ENCODE measurements at regions not wholly inside any gene's neighbourhood (a gene's known extent, or its start where the extent isn't known, plus 50 kb on each side); places are given as distances from the start of the nearest gene placed in this dataset.
"Not testable (repeated sequence)": the region's sequence is repeated elsewhere in the genome, so short reads cannot be mapped to it uniquely, and the experiment has no call there.

DNA sequence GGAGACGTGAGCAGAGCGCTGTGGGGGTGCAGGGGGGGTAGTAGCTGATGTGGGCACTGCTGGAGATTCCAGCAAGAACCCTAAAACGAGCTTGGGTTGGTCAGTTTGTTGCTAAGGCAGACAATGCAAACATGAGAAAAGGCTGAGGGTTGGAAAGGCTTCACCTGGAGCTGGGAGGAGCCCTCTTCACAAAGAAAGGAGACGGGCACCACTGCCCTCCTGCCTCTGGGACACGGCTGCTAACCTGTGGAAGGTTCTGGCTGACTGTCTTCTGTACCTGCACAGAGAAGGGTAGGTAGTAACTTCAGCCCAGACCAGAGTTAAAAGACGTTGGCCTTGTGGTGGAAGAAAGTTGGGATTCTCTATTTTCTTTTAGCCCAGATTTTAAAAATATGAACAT lies 108.7 kb downstream of the SUCLA2 start:
- DNase-seq (ENCODE audit: low spot score): no peak

DNA sequence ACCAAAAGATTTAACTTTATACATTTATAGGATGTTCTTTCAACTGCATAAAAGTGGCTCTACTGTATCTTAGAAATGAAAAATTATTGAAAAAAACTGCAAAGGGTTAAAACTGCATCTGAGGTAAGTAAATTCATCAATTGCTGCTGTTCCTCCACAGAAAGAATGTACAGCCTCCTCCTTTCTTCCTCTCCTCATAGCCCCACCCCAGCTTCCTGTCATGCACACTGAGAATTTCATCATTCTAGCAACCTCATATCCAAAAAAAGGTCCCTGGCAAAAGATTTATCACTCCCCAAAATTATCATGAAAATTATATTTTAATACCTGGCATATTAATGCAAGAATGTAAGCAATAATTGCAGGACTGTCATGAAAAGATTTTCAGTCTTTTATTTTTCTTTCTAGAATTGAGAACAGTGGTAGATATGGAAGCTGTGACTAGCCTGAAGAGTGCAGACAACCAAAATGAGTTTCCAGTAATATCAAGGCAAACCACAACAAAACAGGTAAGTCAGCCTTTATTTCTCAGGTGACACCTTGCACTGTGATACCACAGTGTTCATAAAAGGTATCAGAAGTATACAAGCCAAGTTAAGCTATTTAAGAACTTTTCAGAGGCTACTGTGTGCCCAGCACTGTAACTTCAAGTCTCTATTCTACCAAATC lies 110.8 kb downstream of the SUCLA2 start:
- DNase-seq (ENCODE audit: low spot score): no peak

DNA sequence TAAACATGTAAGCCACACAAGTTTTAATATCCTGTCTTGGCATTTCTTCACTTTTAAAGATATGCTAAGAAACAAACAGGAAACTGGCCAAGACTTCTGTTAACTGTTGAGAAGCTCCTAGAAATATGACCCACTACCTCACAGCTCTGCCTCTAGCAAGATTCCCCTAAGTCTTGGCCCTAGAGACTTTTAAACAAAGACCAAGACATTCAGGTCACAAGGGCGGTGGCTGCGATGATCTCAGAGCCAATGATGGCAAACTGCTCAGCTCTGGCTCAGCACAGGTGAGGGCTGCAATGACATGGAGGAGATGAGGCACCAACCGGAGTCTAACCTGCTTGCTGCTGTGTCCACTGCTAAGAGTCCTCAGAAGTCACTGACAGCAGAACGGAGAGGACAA lies 114.8 kb downstream of the SUCLA2 start:
- no peak for DNase-seq (ENCODE audit: low spot score)

DNA sequence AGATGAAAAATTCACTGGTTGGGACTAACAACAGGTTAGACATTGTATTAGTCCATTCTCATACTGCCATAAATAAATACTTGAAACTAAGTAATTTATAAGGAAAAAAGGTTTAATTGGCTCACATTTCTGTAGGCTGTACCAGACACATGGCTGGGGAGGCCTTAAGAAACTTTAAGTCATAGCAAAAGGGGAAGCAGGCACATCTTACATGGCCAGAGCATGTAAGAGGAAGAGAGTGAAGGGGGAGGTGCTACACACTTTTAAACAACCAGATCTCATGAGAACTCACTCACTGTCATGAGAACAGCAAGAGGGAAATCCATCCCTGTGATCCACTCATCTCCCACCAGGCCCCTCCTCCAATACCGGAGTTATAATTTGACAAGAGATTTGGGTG lies 125.9 kb downstream of the SUCLA2 start:
- DNase-seq (ENCODE audit: low spot score): no peak

DNA sequence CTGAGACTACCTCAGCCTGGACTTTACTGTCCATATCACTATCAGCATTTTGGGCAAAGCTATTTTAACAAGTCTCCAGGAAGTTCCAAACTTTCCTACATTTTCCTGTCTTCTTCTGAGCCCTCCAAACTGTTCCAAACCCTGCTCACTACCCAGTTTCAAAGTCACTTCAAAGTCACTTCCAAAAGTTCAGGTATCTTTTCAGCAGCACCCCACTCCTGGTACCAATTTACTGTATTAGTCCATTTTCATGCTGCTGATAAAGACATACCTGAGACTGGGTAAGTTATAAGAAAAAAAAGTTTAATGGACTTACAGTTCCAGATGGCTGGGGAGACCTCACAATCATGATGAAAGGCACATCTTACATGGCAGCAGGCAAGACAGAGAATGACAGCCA lies 127.1 kb downstream of the SUCLA2 start:
- DNase-seq (ENCODE audit: low spot score): not testable (repeated sequence)

DNA sequence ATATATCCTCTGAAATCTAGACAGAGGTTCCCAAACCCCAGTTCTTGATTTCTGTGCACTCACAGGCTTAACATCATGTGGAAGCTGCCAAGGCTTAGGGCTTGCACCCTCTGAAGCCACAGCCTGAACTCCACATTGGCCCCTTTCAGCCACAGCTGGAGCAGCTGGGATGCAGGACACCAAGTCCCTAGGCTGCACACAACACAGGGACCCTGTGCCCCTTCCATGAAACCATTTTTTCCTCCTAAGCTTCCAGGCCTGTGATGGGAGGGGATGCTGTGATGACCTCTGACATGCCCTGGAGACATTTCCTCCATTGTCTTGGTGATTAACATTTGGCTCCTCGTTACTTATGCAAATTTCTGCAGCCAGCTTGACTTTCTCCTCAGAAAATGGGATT lies 127.8 kb downstream of the SUCLA2 start:
- not testable (repeated sequence) for DNase-seq (ENCODE audit: low spot score)

DNA sequence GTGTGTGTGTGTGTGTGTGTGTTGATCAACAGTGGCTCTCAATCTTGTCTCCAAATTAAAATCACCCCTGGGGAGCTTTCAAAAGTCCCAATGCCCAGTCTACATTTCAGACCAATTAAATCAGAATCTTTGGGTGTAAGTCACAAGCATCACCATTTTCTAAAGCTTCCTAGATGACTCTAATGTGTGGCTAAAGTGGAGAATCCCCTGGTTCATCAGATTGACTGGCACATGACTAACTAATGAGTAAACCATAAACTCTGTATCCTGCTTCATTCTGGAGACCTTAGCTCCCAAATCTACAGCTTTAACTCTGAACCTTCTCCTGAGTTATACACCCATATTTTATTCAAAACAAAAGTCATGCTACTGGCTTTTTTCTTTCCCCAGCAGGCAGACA lies 131.3 kb downstream of the SUCLA2 start:
- no peak for DNase-seq (ENCODE audit: low spot score)

DNA sequence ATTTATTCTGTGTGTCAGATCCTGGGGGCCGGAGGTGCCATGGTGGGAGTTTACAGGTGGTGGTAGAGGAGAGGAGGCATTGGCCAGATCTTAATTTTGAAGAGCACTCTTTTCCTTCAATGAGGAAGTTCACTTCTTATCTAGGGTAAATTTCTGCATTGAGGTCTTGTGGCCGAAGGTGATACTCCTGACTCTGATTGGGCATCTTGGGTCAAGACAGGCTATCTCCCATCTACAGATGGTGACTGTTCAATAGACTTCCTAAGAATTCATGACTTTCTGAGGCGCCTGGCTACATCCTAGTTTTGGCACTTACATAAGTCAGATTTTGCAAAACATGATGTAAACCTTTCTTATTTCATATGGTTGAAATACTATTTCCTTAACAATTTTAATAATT lies 135.2 kb downstream of the SUCLA2 start:
- no peak for DNase-seq (ENCODE audit: low spot score)

DNA sequence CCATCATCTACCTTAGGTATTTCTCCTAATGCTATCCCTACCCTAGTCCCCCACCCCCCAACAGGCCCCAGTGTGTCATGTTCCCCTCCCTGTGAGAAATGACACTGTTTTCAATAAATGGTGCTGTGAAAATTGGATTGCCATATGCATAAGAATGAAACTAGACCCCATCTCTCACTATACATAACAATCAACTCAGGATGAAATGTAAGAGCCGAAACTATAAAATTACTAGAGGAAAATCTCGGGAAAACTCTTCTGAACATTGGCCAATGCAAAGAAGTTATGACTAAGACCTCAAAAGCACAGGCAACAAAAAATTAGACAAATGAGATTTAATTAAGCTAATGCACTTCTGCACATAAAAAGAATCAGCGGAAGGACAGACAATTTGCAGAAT lies 138.2 kb downstream of the SUCLA2 start:
- no peak for DNase-seq (ENCODE audit: low spot score)

DNA sequence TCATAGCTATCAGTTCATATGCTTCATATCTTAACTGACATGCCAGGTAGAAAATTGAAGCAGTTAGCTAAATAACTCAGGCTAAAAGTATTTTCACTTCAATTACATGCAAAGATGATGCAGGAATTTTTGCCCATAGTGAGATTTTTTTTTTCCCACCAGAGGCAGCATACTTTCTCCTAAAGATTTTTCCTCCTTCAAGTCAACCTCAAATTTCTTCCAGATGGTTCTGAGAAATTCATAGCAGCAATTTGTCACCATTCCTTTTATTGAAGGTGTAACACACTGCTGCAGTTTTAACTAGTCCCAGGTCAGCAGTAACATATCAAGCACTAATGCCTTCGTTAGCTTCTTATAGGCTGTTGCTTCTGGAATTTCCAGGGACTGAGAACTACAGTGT lies 141.9 kb downstream of the SUCLA2 start:
- DNase-seq (ENCODE audit: low spot score): no peak

DNA sequence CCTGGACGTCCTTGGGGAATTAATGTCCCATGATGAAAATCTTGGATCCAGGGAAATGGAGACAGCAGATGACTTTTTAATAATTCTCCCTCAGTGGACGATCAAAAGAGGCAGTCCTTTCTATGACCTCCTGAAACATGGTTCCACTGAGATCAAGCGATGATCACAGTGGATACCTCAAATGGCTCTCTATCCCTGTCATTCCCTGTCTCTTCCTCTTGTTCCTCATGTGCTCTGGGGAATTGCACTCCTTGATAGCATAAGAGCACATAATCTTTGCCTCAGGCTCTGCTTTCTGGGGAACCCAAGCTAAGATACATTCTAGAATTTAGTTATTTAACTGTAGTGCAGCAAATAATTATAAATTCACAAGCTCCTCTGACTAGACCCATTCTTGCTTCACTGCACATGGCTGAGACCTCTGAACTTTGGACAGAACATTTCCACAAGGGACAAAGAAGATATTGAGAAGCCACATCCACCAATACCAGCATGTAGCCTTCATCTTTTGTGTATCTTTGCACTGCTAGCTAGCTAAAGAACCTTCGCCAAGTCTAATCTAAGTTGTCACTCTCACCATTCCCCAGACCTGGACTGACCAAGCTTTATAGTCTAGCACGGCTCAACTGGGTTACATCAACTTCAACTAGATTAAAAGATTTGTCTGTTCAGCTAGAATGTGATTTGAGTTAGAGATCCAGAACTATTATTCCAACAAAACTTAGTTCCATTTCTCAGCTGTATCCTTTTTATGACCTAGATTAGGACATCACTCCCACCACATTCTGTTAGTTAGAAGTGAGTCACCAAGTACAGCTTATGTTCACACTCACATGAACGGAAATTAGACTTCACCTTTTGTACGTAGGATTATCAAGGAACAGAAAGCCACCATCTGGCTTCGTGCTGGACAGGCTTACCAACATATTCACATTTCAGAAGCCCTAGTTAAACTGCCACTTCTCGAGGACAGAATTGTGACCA lies 142.7 kb downstream of the SUCLA2 start:
- DNase-seq (ENCODE audit: low spot score): no peak

DNA sequence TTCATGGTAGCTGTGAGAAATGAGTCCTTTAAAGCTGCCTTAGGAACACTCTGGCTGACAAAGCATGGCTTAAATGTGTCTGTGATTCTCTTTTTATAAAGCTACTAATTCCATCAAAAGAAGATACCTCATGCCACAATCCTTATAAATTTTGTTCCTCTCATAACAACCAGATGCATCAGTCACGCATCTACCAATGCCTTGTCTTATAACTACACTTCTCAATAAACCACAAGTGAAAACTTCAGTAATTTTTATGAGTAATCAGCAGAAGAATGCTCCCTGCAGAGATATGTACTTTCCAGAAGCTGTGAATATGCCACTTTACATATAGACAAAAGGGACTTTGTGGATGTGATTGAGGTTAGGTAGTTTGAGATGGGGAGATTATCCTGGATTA lies 147.8 kb downstream of the SUCLA2 start:
- DNase-seq (ENCODE audit: low spot score): peak; percentile 16

DNA sequence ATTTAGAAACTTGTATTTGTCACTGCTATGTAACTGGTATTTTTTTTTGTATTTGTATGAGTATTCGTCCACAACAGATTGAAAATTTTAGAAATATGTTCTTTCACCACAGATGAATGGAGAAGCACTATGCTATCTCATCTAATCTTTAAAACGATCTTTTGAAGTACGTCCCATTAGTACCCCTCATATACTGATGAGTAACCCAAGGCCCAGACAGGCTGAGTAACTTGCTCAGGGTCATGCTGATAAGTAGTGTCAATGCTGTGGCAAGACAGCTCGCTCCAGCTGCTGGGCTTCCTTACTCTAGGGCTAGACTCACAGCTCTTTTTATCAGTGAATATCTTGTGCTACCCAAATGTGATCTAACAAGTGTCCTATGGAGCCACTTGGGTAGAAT lies 154.2 kb downstream of the SUCLA2 start:
- DNase-seq (ENCODE audit: low spot score): no peak

DNA sequence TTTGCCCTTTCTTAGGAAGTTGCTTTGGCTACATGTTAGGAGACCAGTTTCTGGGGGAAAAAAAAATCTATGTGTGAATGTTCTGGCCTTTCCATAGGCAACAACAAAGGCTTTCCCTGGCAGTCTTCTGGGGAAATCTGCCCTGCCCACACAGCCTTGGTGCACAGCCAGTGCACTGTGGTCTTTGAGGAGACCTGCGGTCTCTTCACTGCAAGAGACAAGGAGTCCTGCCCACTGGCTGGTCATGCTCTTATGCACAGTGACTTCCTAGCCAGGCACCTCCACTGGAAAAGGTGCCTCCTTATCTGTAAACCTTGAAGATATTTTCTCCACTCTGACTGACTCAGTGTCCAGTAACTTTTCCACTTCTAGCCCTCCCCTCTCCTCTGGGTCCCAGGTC lies 155.1 kb downstream of the SUCLA2 start:
- DNase-seq (ENCODE audit: low spot score): no peak

DNA sequence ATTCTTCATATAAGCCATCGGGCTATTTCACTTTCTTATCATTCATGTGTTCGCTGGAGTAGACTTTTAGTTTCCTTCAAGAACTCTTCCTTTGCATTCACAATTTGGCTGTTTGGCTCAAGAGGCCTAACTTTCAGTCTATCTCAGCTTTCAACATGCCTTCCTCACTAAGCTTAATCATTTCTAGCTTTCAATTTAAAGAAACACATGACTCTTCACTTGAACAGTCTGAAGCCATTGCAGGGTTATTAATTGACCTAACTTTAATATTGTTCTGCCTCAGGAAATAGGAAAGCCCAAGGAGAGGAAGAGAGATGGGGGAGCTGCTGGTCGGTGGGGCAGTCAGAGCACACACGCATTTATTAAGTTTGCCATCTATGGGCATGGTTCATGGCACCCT lies 158.1 kb downstream of the SUCLA2 start:
- DNase-seq (ENCODE audit: low spot score): no peak

DNA sequence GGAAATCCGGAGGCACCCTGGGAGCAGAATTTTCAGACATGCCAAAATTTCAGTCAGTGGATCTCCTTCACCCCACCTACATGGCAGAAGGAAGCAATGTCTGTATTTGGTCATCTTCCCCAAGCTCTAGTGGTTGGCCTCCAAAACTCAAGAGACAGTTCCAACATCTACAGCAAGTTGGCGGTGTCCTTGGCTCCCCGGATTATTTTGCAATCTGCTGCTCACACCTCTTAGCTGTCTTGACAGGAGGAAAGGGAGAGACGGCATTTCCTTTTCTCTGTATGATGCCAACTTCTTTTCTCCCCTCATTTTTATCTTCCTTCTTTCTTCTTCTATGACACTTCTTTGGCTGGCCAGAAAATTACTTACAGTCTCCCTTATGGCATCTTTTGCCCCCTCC lies 159.9 kb downstream of the SUCLA2 start:
- DNase-seq (ENCODE audit: low spot score): no peak

DNA sequence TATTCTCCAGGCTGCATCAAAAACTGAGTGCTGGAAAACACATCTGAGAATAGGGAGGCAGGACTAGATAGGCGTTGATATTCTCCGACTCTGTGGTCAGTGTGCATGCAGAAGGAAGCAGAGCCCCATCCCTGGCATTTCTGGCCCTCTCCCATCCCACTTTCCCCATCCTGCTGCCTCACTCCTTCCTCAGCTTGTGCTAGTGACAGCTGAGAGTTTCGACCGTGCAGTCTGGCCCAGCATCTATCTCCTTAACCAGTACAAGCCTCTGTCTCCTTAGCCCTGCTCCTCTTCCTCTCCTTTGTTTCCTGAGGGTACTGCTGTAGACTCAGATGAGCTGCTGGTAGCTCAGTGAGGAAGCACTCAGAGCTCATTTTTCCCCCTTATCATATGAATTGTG lies 163.2 kb downstream of the SUCLA2 start:
- DNase-seq (ENCODE audit: low spot score): no peak

DNA sequence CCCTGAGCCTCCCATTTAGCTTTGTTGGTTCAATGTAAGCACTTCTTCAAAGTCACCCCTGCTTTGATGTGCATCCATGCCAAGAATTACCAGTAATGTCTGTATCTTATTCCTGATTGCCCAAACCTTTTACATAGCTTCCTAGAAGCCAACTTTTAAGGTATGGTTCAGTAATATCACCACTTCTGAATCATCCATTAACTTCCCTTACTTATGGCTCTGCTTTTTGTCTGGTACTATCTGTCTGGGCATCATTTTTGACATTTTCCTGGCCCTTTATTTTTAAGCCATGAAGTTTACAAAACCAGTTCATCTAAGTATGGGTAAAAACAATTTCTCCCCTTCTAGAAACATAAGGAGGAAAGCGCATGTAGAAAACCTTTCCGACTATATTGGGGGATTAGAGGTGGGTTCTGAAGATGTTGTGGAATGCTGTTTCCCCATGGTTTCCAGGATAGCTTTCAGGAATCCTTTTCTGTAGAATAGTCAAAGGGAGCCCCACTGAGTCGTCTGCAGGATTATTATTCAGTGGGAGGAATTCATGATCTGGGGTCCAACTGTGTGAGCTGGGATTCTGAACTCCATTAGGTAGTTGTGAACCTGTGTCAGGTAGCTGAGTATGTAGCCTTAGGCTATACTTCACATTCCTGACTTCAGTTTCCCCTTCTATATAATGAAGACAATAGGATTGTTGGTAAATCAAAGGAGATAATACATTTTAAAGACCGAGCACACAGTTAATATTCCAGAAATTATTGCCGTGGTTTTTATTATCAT lies 163.8 kb downstream of the SUCLA2 start:
- DNase-seq (ENCODE audit: low spot score): no peak

DNA sequence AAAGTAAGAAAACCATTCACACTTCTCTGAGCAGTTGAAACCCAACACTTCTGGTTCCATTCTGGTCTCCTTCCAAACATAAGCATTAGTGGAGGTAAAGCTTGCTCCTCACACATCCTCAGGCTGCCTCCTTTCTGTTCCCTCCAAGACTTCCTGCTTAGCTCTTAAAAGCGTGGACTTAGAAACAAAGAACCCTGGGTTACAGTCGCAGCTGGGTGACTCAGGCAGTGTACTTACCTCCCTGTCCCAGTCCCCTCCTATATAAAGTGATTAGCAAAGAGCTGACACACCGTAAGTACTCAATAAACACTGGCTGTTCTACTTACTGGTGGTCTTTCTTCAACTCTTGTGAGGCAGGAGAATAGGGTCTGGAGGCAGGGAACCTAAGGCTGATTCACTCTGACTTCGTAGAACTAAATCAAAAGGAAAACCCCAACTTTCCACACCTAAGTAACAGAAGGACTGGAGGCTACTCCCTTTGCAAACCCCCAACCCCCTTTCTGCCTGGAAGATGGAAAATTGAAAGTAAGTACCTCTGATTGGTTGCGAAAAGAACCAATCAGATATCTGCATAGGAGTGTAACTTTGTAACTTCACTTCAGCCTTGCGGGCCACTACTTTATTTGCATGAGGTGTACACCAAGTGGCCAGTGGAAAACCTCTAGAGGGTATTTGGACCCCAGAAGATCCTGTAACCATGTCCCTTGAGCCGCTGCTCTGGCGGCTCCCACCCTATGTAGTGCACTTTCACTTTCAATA lies 165.4 kb downstream of the SUCLA2 start:
- DNase-seq (ENCODE audit: low spot score): no peak

DNA sequence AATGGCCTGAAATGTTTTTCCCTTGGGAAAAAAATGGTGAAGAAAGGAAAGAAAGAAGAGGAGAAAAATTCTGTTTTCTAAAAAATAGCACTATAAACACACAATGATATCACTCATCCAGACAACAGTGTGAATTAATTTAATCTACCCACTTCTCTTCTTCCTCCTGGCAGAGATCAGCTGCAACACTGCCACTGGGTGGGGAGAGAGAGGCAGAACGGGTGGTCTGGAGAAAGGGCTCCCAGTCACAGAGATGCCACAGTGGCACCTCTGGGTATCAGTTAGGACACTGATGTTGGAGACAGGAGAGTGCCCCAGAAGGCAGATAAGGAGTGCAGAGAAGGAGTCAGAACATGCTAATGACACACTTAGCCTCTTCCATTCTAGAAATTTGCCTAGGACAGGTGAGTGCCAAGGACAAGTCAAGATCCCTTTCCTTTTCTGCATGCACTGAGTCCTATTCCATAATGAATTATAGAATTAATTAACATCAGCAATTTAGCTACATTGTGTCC lies 168.6 kb downstream of the SUCLA2 start:
- DNase-seq (ENCODE audit: low spot score): no peak

DNA sequence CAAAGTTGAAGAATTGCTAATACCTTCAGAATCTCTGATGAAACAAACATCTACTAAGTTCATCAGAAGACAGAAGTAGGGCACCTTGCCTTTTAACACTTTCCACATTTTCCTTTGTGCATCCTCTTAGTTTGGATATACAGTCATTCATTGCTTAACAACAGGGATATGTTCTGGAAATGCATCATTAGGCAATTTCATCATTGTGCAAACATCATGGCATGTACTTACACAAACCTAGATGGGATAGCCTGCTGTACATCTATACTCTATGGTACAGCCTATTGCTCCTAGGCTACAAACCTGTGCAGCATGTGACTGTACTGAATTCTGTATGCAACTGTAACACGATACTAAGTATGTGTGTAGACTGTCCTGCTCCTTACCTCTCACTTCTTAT lies 169.8 kb downstream of the SUCLA2 start:
- DNase-seq (ENCODE audit: low spot score): no peak

DNA sequence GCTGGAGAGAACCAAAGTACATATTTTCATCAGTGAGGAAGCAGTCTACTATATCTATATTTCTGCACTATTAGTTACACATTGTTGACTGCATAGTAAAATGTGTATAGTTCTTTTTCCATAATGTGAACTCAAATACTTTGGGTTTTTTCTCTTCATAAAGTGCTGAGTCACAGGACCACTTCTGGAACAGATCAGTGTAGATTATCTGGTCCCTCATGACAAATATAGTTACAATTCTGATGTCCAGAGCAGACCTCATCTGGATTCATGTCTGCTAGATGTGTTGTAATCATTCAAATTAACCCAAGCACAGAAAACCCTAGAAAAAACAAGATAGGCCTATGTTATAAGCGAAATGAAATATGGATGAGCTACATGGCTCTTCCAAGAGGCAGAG lies 171.4 kb downstream of the SUCLA2 start:
- no peak for DNase-seq (ENCODE audit: low spot score)
